Tibial nerve (tissue), 4 donors: ENCODE measurements at regions not wholly inside any gene's neighbourhood (a gene's known extent, or its start where the extent isn't known, plus 50 kb on each side); places are given as distances from the start of the nearest gene placed in this dataset.

Source experiments
- DNase-seq, 2 donors: peaks; one replicate each; pipeline ENCODE4 v3.0.0-alpha.2; 2019; ENCODE audit warnings: low spot score in 2 of 2
- H3K27ac ChIP-seq, 4 donors: fragments of 200-600 bp; sonication (generic) in 3 of 4; one replicate each; pipeline ENCODE4 v1.5.1; 2017 to 2019; ENCODE audit warnings: mild to moderate bottlenecking in 1 of 4
- H3K27me3 ChIP-seq, 2 donors: fragments of 200-600 bp; sonication (generic) in 1 of 2; one replicate each; pipeline versions ENCODE4 v1.5.1 to v1.6.0; 2017 to 2019
- H3K36me3 ChIP-seq, 3 donors: fragments of 200-600 bp; sonication (generic); one replicate each; pipeline ENCODE4 v1.5.1; 2018 to 2019
- H3K4me1 ChIP-seq, 4 donors: fragments of 200-600 bp; sonication (generic) in 3 of 4; one replicate each; pipeline ENCODE4 v1.5.1; 2017 to 2019
- H3K4me3 ChIP-seq, 4 donors: fragments of 200-600 bp; sonication (generic) in 3 of 4; one replicate each; pipeline ENCODE4 v1.5.1; 2017 to 2019; ENCODE audit warnings: mild to moderate bottlenecking in 1 of 4, moderate library complexity in 1 of 4
- H3K9me3 ChIP-seq, 4 donors: fragments of 200-600 bp; sonication (generic) in 3 of 4; one replicate each; pipeline ENCODE4 v1.5.1; 2017 to 2019
- CTCF ChIP-seq, 5 experiments: fragments of 200-600 bp in 3 of 5; fragments of 450-650 bp in 2 of 5; sonication (generic) in 3 of 5; IDR thresholded peaks; one replicate each; pipeline ENCODE4 v1.5.1; 2016 to 2019; ENCODE audit warnings: antibody characterized with exemption in 5 of 5, mild to moderate bottlenecking in 3 of 5, moderate library complexity in 2 of 5
- EP300 ChIP-seq, 2 donors: sonication (generic); formaldehyde crosslinking; IDR thresholded peaks; one replicate each; pipeline ENCODE4 v1.6.1; 2017; ENCODE audit warnings: antibody characterized with exemption in 2 of 2, mild to moderate bottlenecking in 1 of 2
- POLR2A ChIP-seq, 2 donors: fragments of 450-650 bp; IDR thresholded peaks; one replicate each; pipeline ENCODE4 v1.6.1; 2017; ENCODE audit warnings: antibody characterized with exemption in 2 of 2, mild to moderate bottlenecking in 2 of 2, moderate library complexity in 2 of 2
- WGBS, 2 donors: methylation state at CpG; one replicate each; pipeline ENCODE4 v1.1.5; 2018; 5-methylcytosine and 5-hydroxymethylcytosine counted together

GRCh38 chr3:160150525-160150924 lies 74.7 kb upstream of the C3orf80 start:
- no peak for TF ChIP-seq POLR2A (IDR thresholded peaks at IDR 0.05)
- TF ChIP-seq EP300 (IDR thresholded peaks at IDR 0.05), result no peak
- 87 to 93% methylated on average over 2 of the region's 2 CpGs for WGBS, 2 donors
- no peaks in the 10 kb centered on the region for H3K36me3 ChIP-seq
- no peak overlapping the region for H3K4me3 ChIP-seq
- no peaks in the 10 kb centered on the region for H3K27me3 ChIP-seq
- no peaks in the 10 kb centered on the region for H3K9me3 ChIP-seq
- DNase-seq, result no peak
- H3K4me1 ChIP-seq, result no peaks in the 10 kb centered on the region
- H3K27ac ChIP-seq, result no peak overlapping the region

GRCh38 chr3:160152638-160153037 lies 72.6 kb upstream of the C3orf80 start:
- no peaks in the 10 kb centered on the region for H3K36me3 ChIP-seq
- no peak overlapping the region for H3K27ac ChIP-seq
- H3K27me3 ChIP-seq, result no peaks in the 10 kb centered on the region
- H3K9me3 ChIP-seq, result no peaks in the 10 kb centered on the region
- TF ChIP-seq CTCF (IDR thresholded peaks at IDR 0.05), result no peak
- TF ChIP-seq EP300 (IDR thresholded peaks at IDR 0.05), result no peak
- H3K4me3 ChIP-seq, result no peak overlapping the region
- DNase-seq, result no peak
- H3K4me1 ChIP-seq, result no peaks in the 10 kb centered on the region
- WGBS, 2 donors, result 89 to 92% methylated on average over 6 of the region's 6 CpGs

GRCh38 chr3:160154033-160154432 lies 71.2 kb upstream of the C3orf80 start:
- 86 to 90% methylated on average over 4 of the region's 4 CpGs for WGBS, 2 donors
- H3K27ac ChIP-seq, result no peak overlapping the region
- DNase-seq, result no peak
- H3K36me3 ChIP-seq, result no peaks in the 10 kb centered on the region
- H3K9me3 ChIP-seq, result no peaks in the 10 kb centered on the region
- no peaks in the 10 kb centered on the region for H3K4me1 ChIP-seq
- no peaks in the 10 kb centered on the region for H3K27me3 ChIP-seq
- no peak overlapping the region for H3K4me3 ChIP-seq
- TF ChIP-seq CTCF (IDR thresholded peaks at IDR 0.05) (no peak), EP300 (IDR thresholded peaks at IDR 0.05) (no peak), POLR2A (IDR thresholded peaks at IDR 0.05) (no peak)

- Histone ChIP-seq H3K27ac (no peak overlapping the region), H3K9me3 (no peaks in the 10 kb centered on the region), H3K36me3 (no peaks in the 10 kb centered on the region), H3K27me3 (no peaks in the 10 kb centered on the region), H3K4me1 (no peaks in the 10 kb centered on the region), H3K4me3 (no peak overlapping the region)
- WGBS, 2 donors, result 64 to 68% methylated on average over 2 of the region's 2 CpGs
- TF ChIP-seq POLR2A (IDR thresholded peaks at IDR 0.05) (no peak), CTCF (IDR thresholded peaks at IDR 0.05) (no peak), EP300 (IDR thresholded peaks at IDR 0.05) (no peak)
- no peak for DNase-seq
These were observed 70.6 kb upstream of the C3orf80 start for GRCh38 chr3:160154596-160154995.

- H3K4me1 ChIP-seq, result no peaks in the 10 kb centered on the region
These were observed 67.9 kb upstream of the C3orf80 start for GRCh38 chr3:160157321-160157720.

More at GRCh38 chr3:160157321-160157720, 67.9 kb upstream of the C3orf80 start:
- Histone ChIP-seq H3K9me3 (no peaks in the 10 kb centered on the region), H3K27me3 (no peaks in the 10 kb centered on the region), H3K4me3 (no peak overlapping the region), H3K27ac (no peak overlapping the region), H3K36me3 (no peaks in the 10 kb centered on the region)
- TF ChIP-seq EP300 (IDR thresholded peaks at IDR 0.05) (no peak), CTCF (IDR thresholded peaks at IDR 0.05) (no peak), POLR2A (IDR thresholded peaks at IDR 0.05) (no peak)
- WGBS, 2 donors, result 100% methylated on average over 1 of the region's 1 CpG
- DNase-seq, result no peak
